ENCODE measurements at regions not wholly inside any gene's neighbourhood (a gene's known extent, or its start where the extent isn't known, plus 50 kb on each side); places are given as distances from the start of the nearest gene placed in this dataset.

- DNase-seq: no peak
Measured at GRCh38 chr19:29093553-29093908, 119.4 kb downstream of the UQCRFS1 start.

GRCh38 chr19:29092712-29093552 lies 120.0 kb downstream of the UQCRFS1 start:
- no peak for DNase-seq

- DNase-seq: no peak
Measured at GRCh38 chr19:29090783-29091526, 122.0 kb downstream of the UQCRFS1 start.

DNA sequence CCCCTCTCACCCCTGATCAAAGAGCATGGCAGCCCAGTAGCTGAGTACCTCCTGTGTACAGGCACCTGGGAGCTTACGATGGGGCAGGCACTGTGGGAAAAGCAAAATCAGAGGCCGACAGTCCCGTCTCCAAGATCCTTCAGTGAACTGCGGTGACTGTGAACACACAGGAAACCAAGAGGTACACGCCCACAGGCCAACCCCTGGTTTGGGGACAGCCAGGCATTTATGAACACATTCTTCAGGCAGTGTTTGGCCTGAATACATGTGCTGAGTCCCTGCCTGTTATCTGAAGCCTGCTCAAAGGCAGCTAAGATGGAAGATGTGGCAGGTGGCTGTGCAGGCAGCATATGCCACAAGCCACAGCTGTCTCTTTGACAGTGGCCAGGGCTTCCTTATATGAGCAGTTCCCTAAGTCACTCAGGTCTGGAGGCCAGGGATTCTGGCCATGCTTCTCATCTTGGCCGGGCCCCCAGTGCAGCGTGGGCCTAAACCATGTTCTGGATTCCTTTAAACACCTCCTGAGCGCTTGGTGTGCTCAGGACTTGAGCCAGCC lies 123.6 kb downstream of the UQCRFS1 start:
- DNase-seq: no peak

- DNase-seq: no peak
Measured at GRCh38 chr19:29088761-29089160, 124.2 kb downstream of the UQCRFS1 start.

- DNase-seq: no peak
Measured at GRCh38 chr19:29086646-29087045, 126.3 kb downstream of the UQCRFS1 start.

DNA sequence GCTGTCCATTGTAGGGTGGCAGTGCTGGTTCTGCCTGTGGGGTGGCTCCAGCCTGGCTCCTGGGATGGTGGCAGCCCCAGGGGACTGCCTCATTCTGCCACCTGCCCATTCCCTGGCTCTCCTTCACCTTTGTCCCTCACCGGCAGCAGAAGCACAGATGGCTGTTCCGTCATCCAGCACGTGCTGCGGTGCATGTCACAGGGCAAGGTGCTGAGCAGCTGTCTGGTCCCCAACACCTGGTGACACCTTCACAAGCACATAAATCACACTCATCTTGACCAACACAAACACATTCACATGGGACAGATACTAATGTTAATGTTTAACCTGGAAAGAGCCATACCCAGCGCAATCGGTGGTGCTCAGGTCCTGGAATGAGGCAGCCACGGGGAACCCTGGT lies 126.8 kb downstream of the UQCRFS1 start:
- DNase-seq: no peak

GRCh38 chr19:29085630-29086029 lies 127.3 kb downstream of the UQCRFS1 start:
- no peak for DNase-seq

- no peak for DNase-seq
Measured at GRCh38 chr19:29085206-29085605, 127.7 kb downstream of the UQCRFS1 start.

GRCh38 chr19:29084266-29084665 lies 128.7 kb downstream of the UQCRFS1 start:
- no peak for DNase-seq

DNA sequence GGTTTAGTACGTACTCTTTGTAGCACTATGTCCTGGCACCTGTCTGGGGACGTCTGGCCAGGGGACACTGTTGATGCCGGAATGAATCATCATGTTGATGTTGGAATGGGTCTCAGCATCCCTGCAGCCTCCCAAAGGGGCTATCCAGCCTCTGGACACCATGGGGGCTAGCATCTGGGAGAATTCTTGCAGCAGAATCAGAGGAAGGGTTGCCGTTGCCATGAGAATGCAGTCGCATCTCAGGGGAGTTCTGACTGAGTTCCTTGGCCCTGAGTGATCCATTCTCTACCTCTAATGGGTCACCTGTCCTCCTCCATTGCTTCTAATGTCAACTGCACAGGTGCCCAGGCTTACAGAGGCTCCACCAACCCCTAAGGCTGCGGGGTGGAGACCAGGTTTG lies 129.1 kb downstream of the UQCRFS1 start:
- DNase-seq: no peak

DNA sequence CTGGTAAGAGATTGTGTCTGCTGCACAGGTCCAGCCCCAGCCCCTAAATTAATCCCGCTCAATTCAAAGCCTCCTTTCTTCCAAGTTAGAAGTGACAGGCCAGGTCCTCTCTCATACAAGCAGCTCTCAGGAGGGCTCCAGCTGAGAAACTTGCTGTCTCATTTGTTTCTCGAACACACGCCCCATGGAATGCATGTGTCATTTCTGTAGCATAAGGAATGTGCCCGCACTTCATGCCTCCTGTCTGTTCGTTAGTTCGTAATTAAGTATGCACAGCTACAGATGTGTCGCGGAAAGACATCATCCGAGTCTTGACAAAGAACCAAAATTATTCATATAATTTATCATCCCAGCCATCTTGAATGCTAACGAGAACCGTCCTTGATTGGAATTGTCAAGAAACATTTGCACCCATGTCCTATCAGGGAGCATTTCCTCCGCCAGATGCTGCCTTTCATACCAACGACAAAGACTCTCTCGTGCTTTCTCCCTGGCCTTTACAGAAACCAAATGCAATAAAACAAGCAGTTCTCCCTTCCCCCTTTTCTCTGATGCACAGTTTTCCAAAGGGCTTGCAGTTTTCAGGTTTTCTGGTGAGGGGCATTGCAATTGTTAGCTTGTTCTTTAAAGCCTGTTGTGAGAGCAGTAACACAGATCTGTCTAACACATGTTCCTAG lies 133.5 kb downstream of the UQCRFS1 start:
- DNase-seq: peak; percentile 61

- DNase-seq: no peak
Measured at GRCh38 chr19:29076963-29077362, 136.0 kb downstream of the UQCRFS1 start.

DNA sequence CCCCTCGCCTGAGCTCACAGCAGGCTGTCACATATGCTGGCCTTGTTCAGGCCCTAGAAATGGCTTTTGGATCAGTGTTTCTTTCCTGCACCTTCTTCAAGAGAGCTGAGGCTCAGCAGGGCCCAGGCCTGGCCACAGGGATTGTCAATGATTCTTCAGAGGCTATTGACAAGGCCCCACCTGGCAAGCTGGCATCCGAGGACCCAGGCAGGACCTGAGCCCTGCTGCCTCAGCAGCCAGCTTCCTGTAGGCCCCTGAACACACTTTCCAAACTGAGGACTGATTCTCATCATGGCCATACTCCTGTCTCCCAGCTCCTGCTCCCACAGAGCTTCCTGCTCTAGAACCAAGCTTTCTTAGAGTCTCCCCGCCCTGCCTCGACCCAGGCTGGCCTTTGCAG lies 136.8 kb downstream of the UQCRFS1 start:
- no peak for DNase-seq

DNA sequence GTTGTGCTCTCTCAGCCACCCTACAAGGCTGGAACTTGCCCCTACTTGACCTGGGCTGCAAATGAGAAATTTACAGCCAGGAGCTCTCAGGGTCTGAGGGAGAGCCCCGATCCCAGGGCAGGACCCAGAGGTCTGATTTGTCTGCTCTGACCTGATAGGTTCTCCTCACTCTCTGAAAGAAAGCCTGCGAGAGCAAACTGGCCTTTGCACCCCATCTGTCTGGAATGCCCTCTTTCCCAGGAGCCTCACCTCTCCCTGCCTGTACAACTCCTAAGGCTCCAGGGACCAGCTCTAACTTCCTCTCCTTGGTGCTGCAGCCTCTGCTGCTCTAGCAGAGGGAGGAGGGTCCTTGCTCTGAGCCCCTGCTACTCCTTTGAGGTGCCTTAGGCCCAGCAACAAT lies 137.8 kb downstream of the UQCRFS1 start:
- DNase-seq: no peak

DNA sequence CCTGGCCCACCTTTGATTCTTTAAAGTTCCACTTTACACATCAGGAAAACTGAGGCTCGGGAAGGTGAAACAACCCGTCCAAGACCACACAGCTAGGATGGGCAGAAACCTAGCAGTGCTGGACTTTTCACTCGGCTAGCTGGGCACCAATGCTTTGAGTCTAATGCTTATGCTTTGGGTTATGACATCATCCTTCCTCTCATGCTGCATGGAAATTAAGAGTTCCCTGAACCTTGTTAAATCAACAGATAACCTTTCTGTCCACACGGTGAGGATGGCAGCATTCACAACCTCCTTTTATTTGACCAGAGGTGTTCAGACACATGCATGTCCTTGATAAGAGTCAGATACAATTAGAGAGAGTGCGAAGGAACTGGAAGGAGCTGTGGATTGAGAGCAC lies 138.4 kb downstream of the UQCRFS1 start:
- no peak for DNase-seq

DNA sequence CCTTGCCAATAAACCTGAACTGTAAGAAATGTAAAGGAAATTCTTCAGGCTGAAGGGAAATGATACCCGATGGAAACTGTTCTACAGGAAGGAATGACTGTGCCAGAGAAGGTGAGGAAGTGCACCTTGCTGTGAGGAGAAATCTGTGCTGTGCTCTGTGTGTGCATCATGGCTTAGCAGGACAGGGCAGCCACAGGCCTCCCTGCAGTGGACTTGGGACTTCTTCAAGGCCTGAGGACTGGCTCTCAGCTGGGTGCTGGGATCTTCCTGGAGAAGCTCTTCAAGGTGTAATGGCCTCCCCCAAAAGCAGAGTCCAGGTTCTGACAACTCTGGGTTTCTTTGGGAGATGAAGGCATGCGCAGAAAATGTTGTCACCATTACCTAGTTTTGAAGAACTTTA lies 145.1 kb downstream of the UQCRFS1 start:
- no peak for DNase-seq

- no peak for DNase-seq
Measured at GRCh38 chr19:29062475-29063435, 150.2 kb downstream of the UQCRFS1 start.

- no peak for DNase-seq
Measured at GRCh38 chr19:29060813-29061364, 152.1 kb downstream of the UQCRFS1 start.

GRCh38 chr19:29056535-29056934 lies 156.4 kb downstream of the UQCRFS1 start:
- no peak for DNase-seq

DNA sequence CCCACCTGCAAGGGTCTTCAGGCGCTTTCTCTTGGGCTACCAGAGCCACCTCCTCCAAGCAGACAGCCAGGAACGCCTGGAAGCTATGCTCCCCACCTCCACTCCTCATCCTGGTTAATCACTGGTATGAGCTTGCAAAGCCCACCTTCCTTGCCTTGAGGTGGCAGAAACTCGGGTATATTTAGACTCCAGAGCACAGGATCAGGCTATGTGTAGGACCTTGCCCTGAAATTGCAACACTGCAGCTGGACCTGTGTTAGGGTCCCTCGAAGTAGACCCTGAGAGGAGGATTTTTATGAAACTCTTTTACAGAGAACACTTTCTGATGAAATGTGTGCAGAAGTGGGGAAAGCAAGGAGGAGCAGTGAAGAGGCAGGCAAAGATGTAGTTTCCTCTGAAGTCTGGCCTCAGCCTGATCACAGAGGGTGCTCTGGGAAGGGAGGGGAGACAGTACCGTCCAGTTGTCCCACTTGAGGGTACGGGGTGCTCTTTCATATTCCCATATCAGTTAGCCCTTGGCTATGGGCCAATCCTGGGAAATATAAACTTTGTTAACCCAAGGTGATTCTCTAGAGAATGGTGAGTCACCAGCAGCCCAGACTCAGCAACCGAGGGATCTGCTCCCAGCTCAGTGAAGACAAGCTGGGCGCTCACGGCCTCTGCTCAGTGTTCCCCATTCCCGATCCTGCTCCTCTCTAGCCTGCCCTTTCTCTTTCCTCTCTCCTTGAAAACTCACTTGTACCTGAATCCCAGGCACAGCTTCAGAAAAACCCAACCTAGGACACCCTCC lies 157.9 kb downstream of the UQCRFS1 start:
- DNase-seq: no peak

All from fibroblast of skin of abdomen (primary cell).